D721Med (cell line): ENCODE measurements at regions not wholly inside any gene's neighbourhood (a gene's known extent, or its start where the extent isn't known, plus 50 kb on each side); places are given as distances from the start of the nearest gene placed in this dataset.

Experiments
- DNase-seq: peaks from one replicate; pipeline ENCODE4 v3.0.0; 2011; ENCODE audit warnings: low spot score; ENCODE audit not compliant: insufficient read length
- FAIRE-seq: peaks from 2 replicates; lab custom pipeline; 2011; peaks lifted over from hg19 to GRCh38; lab: Jason Lieb, UNC
- TF ChIP-seq, protein P1 (sequence below): IDR thresholded peaks from 2 replicates; pipeline ENCODE4 v1.5.1; 2012; ENCODE audit warnings: mild to moderate bottlenecking, control low read depth; ENCODE audit not compliant: insufficient read depth; ENCODE audit errors: missing control alignments

DNA sequence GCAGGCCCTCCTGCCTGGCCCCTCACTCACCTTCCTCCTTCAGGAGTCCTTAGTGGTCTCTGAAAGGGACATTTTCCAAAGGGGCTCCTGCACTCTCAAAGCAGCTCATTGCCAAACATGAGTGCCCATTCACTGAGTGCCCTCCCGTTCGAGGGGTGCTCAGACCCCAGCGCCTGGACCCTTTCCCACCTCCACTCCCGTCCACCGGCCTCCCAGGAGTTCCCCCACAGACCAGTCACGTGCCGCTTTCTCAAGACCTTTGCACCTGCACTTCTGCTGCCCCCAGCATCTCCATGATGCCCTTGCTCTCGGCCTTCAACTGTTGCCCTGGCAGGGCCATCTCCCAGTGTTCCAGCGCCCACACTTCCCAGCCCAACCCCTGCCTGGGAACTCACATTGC lies 89.5 kb downstream of the ADRA2C start:
- TF ChIP-seq, protein P1, sequence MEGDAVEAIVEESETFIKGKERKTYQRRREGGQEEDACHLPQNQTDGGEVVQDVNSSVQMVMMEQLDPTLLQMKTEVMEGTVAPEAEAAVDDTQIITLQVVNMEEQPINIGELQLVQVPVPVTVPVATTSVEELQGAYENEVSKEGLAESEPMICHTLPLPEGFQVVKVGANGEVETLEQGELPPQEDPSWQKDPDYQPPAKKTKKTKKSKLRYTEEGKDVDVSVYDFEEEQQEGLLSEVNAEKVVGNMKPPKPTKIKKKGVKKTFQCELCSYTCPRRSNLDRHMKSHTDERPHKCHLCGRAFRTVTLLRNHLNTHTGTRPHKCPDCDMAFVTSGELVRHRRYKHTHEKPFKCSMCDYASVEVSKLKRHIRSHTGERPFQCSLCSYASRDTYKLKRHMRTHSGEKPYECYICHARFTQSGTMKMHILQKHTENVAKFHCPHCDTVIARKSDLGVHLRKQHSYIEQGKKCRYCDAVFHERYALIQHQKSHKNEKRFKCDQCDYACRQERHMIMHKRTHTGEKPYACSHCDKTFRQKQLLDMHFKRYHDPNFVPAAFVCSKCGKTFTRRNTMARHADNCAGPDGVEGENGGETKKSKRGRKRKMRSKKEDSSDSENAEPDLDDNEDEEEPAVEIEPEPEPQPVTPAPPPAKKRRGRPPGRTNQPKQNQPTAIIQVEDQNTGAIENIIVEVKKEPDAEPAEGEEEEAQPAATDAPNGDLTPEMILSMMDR = no peak
- FAIRE-seq = no peak
- DNase-seq = no peak

DNA sequence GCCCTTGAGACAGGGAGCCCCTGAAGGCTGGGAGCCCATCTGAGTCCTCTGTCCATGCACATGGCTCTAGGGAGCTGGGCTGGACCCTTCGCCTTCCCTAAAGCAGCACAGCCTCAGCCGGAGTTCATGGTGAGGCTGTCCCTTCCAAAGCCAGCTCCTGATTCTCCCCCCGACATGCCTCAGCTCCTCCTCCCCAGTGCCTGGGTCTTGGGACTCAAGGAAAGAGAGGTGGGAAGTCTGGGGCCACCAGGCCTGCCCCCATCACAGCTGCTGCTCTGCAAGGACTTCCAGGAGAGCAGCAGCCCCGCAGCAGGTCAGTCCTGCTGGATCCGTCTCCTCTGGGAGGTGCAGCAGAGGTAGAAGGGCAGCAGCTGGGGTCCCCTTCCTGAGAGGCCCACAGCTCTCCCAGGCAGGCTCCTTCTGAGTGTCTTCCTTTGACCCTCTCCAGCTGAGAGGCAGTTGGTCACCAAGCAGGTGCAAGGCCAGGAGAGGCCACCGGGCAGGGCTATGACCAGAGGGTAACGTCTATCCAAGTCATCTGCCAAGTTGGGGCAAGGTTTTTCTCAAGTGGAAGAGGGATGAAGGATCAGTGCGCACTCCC lies 90.5 kb downstream of the ADRA2C start:
- FAIRE-seq = no peak
- no peak for DNase-seq

DNA sequence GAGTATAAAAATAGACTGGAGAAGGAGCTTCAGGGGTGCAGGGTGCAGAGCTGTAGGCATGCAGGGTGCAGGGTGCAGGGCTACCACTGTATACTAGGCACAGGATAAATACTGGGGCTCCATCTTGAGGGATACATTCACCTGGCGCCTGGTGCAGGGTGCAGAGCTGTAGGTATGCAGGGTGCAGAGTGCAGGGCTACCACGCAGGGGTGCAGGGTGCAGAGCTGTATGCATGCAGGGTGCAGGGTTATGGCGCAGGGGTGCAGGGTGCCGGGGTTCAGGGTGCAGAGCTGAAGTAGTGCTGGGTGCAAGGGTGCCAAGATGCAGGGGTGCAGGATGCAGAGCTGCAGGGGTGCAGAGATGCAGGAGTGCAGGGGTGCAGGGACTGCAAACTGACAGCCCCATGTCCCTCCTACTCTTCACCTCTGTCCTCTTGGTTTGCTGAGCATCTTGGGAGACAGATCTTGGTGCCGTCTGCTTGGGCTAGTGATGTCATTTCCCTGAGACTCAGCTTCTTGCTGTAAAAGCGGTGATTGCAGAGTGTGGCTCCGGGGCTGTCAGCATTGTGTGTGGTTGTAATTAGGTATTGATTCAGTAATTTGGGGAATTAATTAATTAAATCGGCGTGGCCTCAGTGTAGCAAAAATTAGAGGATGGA lies 91.2 kb downstream of the ADRA2C start:
- TF ChIP-seq, protein P1 = no peak
- DNase-seq (no peak), FAIRE-seq (no peak)

More for the DNA sequence above, 90.5 kb downstream of the ADRA2C start:
- TF ChIP-seq, protein P1 = no peak

DNA sequence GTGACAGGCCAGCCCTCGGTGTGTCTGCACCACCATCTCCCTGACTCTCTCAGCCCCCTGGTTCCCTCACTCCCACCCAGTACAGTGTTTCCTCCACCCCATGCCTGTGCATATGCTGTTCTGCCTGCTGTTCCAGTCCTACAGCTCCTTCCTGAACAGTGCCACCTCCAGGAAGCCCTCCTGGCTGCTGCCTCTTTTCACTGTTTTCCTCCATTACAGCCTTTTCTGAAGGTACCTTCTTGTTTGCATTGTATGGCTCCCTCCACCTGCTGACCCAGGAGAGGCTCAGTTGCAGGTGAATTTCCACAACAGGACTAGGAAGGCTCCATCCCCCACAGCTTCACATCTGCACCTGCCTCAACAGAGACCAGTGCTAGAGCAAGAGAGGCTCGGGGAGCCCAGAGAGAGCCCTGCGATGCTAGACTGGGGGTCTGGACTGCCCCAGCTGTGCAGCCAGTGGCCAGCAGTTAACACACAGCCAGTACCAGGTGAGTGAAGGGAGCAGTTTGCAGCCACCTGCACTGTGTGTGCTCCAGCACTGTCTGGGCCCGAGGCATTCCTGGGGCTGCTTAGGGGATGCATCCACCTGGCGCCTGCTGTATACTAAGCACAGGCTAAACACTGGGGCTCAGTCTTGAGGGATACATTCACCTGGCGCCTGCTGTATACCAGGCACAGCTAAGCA lies 92.0 kb downstream of the ADRA2C start:
- DNase-seq = no peak
- TF ChIP-seq, protein P1 = no peak
- no peak for FAIRE-seq

DNA sequence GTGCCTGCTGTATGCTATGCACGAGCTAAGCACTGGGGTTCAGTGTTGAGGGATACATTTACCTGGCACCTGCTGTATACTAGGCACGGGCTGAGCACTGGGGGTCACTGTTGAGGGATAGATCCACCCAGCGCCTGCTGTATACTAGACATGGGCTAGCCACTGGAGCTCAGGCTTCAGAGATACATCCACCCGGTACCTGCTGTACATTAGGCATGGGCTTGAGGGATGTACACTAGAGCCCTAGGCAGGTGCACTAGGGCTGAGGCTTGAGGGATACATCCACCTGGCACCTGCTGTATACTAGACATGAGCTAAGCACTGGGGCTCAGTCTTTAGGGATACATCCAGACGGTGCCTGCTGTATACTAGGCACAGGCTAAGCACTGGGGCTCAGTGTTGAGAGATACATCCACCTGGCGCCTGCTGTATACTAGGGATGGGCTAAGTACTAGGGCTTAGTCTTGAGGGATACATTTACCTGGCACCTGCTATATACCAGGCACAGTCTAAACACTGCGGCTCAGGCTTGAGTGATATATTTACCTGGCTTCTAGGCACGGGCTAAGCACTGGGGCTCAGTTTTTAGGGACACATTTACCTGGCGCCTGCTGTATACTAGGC lies 92.7 kb downstream of the ADRA2C start:
- no peak for FAIRE-seq
- TF ChIP-seq, protein P1 = no peak

DNA sequence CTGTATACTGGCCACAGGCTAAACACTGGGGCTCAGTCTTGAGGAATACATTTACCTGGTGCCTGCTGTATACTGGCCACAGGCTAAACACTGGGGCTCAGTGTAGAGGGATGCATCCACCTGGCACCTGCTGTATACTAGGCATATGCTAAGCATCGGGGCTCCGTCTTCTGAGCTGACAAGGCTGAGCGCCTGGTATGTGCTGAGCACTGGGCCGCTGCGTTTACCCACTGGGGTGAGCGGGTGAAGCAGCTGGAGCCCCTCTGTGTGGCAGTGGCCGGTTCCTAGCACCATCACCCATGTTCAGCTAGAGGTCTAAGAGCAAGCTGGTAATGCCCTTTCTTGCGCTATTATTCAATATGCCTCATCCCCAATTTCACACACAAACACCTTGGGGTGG lies 93.4 kb downstream of the ADRA2C start:
- DNase-seq (no peak), FAIRE-seq (no peak)
- TF ChIP-seq, protein P1 = no peak

More for the DNA sequence above, 92.7 kb downstream of the ADRA2C start:
- DNase-seq = no peak
